Ureter (tissue), 1 donor: ENCODE measurements at regions not wholly inside any gene's neighbourhood (a gene's known extent, or its start where the extent isn't known, plus 50 kb on each side); places are given as distances from the start of the nearest gene placed in this dataset.
"Not testable (repeated sequence)": the region's sequence is repeated elsewhere in the genome, so short reads cannot be mapped to it uniquely, and the experiment has no call there.

Source experiments
- DNase-seq: peaks from one replicate; pipeline ENCODE4 v3.0.0-alpha.2; 2020; ENCODE audit warnings: low spot score
- donor health status: DM: yes; HTN: yes; CAD: no.

- no peak for DNase-seq
Observed at GRCh38 chr20:50328996-50329898, 138.6 kb downstream of the CEBPB start.

- no peak for DNase-seq
Observed at GRCh38 chr20:50329981-50330503, 139.4 kb downstream of the CEBPB start.

GRCh38 chr20:50330504-50331313 lies 140.1 kb downstream of the CEBPB start:
- DNase-seq: no peak

GRCh38 chr20:50331469-50332363 lies 141.1 kb downstream of the CEBPB start:
- DNase-seq: no peak

- no peak for DNase-seq
Observed at GRCh38 chr20:50332491-50332980, 141.9 kb downstream of the CEBPB start.

GRCh38 chr20:50333131-50333670 lies 142.6 kb downstream of the CEBPB start:
- no peak for DNase-seq

- no peak for DNase-seq
Observed at GRCh38 chr20:50333812-50334211, 143.2 kb downstream of the CEBPB start.

- DNase-seq: not testable (repeated sequence)
Observed at GRCh38 chr20:50334512-50334911, 143.9 kb downstream of the CEBPB start.

- no peak for DNase-seq
Observed at GRCh38 chr20:50335105-50335504, 144.5 kb downstream of the CEBPB start.

GRCh38 chr20:50335866-50336265 lies 145.2 kb downstream of the CEBPB start:
- no peak for DNase-seq

- no peak for DNase-seq
Observed at GRCh38 chr20:50336661-50337060, 146.0 kb downstream of the CEBPB start.

GRCh38 chr20:50337521-50338466 lies 147.2 kb downstream of the CEBPB start:
- no peak for DNase-seq

GRCh38 chr20:50338479-50339391 lies 148.1 kb downstream of the CEBPB start:
- no peak for DNase-seq

- no peak for DNase-seq
Observed at GRCh38 chr20:50339466-50339901, 148.9 kb downstream of the CEBPB start.

GRCh38 chr20:50340541-50340940 lies 149.9 kb downstream of the CEBPB start:
- DNase-seq: no peak

- no peak for DNase-seq
Observed at GRCh38 chr20:50341050-50341449, 150.4 kb downstream of the CEBPB start.

- no peak for DNase-seq
Observed at GRCh38 chr20:50341880-50342637, 151.4 kb downstream of the CEBPB start.

- no peak for DNase-seq
Observed at GRCh38 chr20:50342638-50343102, 152.0 kb downstream of the CEBPB start.
